DND-41 (cell line): ENCODE measurements at regions not wholly inside any gene's neighbourhood (a gene's known extent, or its start where the extent isn't known, plus 50 kb on each side); places are given as distances from the start of the nearest gene placed in this dataset.

ENCODE experiments used
- ATAC-seq: fragments of 200-7000 bp; cut with Tn5 transposase; 3 replicates; pipeline ENCODE4 v1.9.1; 2021; ENCODE audit warnings: low read depth; ENCODE audit not compliant: insufficient read depth
- DNase-seq: peaks from one replicate; pipeline ENCODE4 v3.0.0-alpha.2; 2020
- H2AFZ ChIP-seq: 2 replicates; pipeline ENCODE4 v1.6.0; 2012; ENCODE audit warnings: low read depth, low read length
- H3K27ac ChIP-seq: 2 replicates; pipeline ENCODE4 v1.5.1; 2012; ENCODE audit warnings: low read length, inconsistent platforms
- H3K27me3 ChIP-seq: fragments of 200-600 bp; sonication (generic); 2 replicates; pipeline ENCODE4 v1.6.0; 2012; ENCODE audit warnings: low read length, mild to moderate bottlenecking, inconsistent platforms; ENCODE audit not compliant: insufficient read depth, poor library complexity
- H3K36me3 ChIP-seq: 2 replicates; pipeline ENCODE4 v1.5.1; 2012; ENCODE audit warnings: low read length, inconsistent platforms; ENCODE audit not compliant: insufficient read depth
- H3K4me1 ChIP-seq: 2 replicates; pipeline ENCODE4 v1.5.1; 2012; ENCODE audit warnings: mild to moderate bottlenecking, low read length; ENCODE audit not compliant: insufficient read depth
- H3K4me2 ChIP-seq: 2 replicates; pipeline ENCODE4 v1.6.0; 2012; ENCODE audit warnings: mild to moderate bottlenecking, moderate library complexity, low read length, inconsistent platforms; ENCODE audit not compliant: insufficient read depth
- H3K4me3 ChIP-seq, 2 experiments: fragments of 200-600 bp in 1 of 2; shearing (Covaris generic) in 1 of 2; 2 replicates each; pipeline ENCODE4 v1.5.1; 2012 to 2016; ENCODE audit warnings: inconsistent platforms in 2 of 2, low read length in 2 of 2, mild to moderate bottlenecking in 2 of 2, low read depth in 1 of 2, moderate library complexity in 1 of 2
- H3K79me2 ChIP-seq: 2 replicates; pipeline ENCODE4 v1.6.0; 2012; ENCODE audit warnings: low read length, inconsistent platforms; ENCODE audit not compliant: insufficient read depth
- H3K9ac ChIP-seq: 2 replicates; pipeline ENCODE4 v1.6.0; 2012; ENCODE audit warnings: low read depth, mild to moderate bottlenecking, inconsistent platforms, low read length, moderate library complexity
- H3K9me3 ChIP-seq: 2 replicates; pipeline ENCODE4 v1.5.1; 2012; ENCODE audit warnings: low read length, moderate library complexity, mild to moderate bottlenecking, inconsistent platforms; ENCODE audit not compliant: insufficient read depth, severe bottlenecking
- H4K20me1 ChIP-seq: 2 replicates; pipeline ENCODE4 v1.6.0; 2012; ENCODE audit warnings: low read length; ENCODE audit not compliant: insufficient read depth
- CTCF ChIP-seq: IDR thresholded peaks from 2 replicates; pipeline ENCODE4 v1.5.1; 2012; ENCODE audit warnings: borderline replicate concordance, low read length, moderate library complexity, mild to moderate bottlenecking; ENCODE audit not compliant: poor library complexity, severe bottlenecking; ENCODE audit errors: extremely low read depth
- EZH2 ChIP-seq: IDR thresholded peaks from 3 replicates; pipeline ENCODE4 v1.6.1; 2012; ENCODE audit warnings: borderline replicate concordance, low read depth, mild to moderate bottlenecking, moderate library complexity, low read length, inconsistent platforms; ENCODE audit not compliant: severe bottlenecking

GRCh38 chr2:198220763-198221610 is 416.6 kb downstream of the PLCL1 start:
- no peaks in the 10 kb centered on the region for H3K9me3 ChIP-seq
- no peak overlapping the region for H3K27ac ChIP-seq
- H3K27me3 ChIP-seq = peaks cover 9% of the 10 kb centered on the region
- ATAC-seq = no peak
- H3K4me2 ChIP-seq = no peak overlapping the region
- no peak overlapping the region for H3K9ac ChIP-seq
- no peak overlapping the region for H3K4me3 ChIP-seq
- no peaks in the 10 kb centered on the region for H3K79me2 ChIP-seq
- no peaks in the 10 kb centered on the region for H4K20me1 ChIP-seq
- H2AFZ ChIP-seq = no peak overlapping the region
- DNase-seq = no peak
- no peaks in the 10 kb centered on the region for H3K36me3 ChIP-seq
- H3K4me1 ChIP-seq = peaks cover 10% of the 10 kb centered on the region; the same call in 1 of the 2 replicates
- no peak for TF ChIP-seq EZH2
- no peak for TF ChIP-seq CTCF

- H3K4me2 ChIP-seq = no peak overlapping the region
- no peaks in the 10 kb centered on the region for H3K9me3 ChIP-seq
- DNase-seq (no peak), ATAC-seq (no peak)
- TF ChIP-seq EZH2 (no peak), CTCF (no peak)
- no peaks in the 10 kb centered on the region for H4K20me1 ChIP-seq
- peaks cover under 1% of the 10 kb centered on the region; the same call in 1 of the 2 replicates for H3K4me1 ChIP-seq
- no peak overlapping the region for H3K4me3 ChIP-seq
- peaks cover 3% of the 10 kb centered on the region for H3K27me3 ChIP-seq
- H2AFZ ChIP-seq = no peak overlapping the region
- H3K9ac ChIP-seq = no peak overlapping the region
- no peaks in the 10 kb centered on the region for H3K79me2 ChIP-seq
- H3K27ac ChIP-seq = no peak overlapping the region
- H3K36me3 ChIP-seq = no peaks in the 10 kb centered on the region
Observed at GRCh38 chr2:198219292-198219691, 414.9 kb downstream of the PLCL1 start.

GRCh38 chr2:198214114-198214596 is 409.8 kb downstream of the PLCL1 start:
- no peaks in the 10 kb centered on the region for H3K9me3 ChIP-seq

More at GRCh38 chr2:198214114-198214596, 409.8 kb downstream of the PLCL1 start:
- no peaks in the 10 kb centered on the region for H4K20me1 ChIP-seq
- H3K36me3 ChIP-seq = no peaks in the 10 kb centered on the region
- peaks cover 7% of the 10 kb centered on the region; the same call in 1 of the 2 replicates for H3K4me1 ChIP-seq
- peaks cover 2% of the 10 kb centered on the region for H3K27me3 ChIP-seq
- H3K9ac ChIP-seq = no peak overlapping the region
- H3K79me2 ChIP-seq = no peaks in the 10 kb centered on the region
- TF ChIP-seq CTCF = no peak
- TF ChIP-seq EZH2 = no peak
- H2AFZ ChIP-seq = no peak overlapping the region
- H3K27ac ChIP-seq = no peak overlapping the region
- H3K4me2 ChIP-seq = no peak overlapping the region
- no peak for DNase-seq
- ATAC-seq = no peak
- H3K4me3 ChIP-seq = no peak overlapping the region
